CD4-positive, alpha-beta T cell (primary cell): ENCODE measurements at regions not wholly inside any gene's neighbourhood (a gene's known extent, or its start where the extent isn't known, plus 50 kb on each side); places are given as distances from the start of the nearest gene placed in this dataset.
"Not testable (repeated sequence)": the region's sequence is repeated elsewhere in the genome, so short reads cannot be mapped to it uniquely, and the experiment has no call there.

ENCODE experiments used
- ATAC-seq: fragments of 200-7000 bp; cut with Tn5 transposase; one replicate; pipeline ENCODE4 v1.10.0; 2022; ENCODE audit warnings: mild to moderate bottlenecking; ENCODE audit not compliant: poor library complexity
- CTCF ChIA-PET: fragments of 350-600 bp; sonication (Branson Sonifier 250); formaldehyde crosslinking; loops from one replicate; lab custom pipeline; 2021; ENCODE audit warnings: antibody characterized with exemption, inconsistent platforms; lab: Charles Lee
- POLR2A ChIA-PET: fragments of 350-600 bp; sonication (Branson Sonifier 250); formaldehyde crosslinking; loops from one replicate; lab custom pipeline; 2021; ENCODE audit warnings: antibody characterized with exemption, inconsistent platforms; lab: Charles Lee
- DNase-seq, 14 experiments: peaks; one replicate each; pipeline ENCODE4 v3.0.0-alpha.2; 2013 to 2020; ENCODE audit warnings: mixed read lengths in 2 of 14
- H3K27ac ChIP-seq, 2 donors: one replicate each; pipeline versions ENCODE4 v1.5.1 to v1.7.0; 2013; ENCODE audit warnings: low read length in 2 of 2, low read depth in 1 of 2, mild to moderate bottlenecking in 1 of 2
- H3K27me3 ChIP-seq, 2 experiments: 1 replicate in 1 of 2; 2 replicates in 1 of 2; pipeline versions ENCODE4 v1.6.1 to v1.7.0; 2013; ENCODE audit warnings: low read length in 2 of 2, control low read depth in 1 of 2, mild to moderate bottlenecking in 1 of 2, moderate library complexity in 1 of 2; ENCODE audit not compliant: insufficient read depth in 2 of 2, control insufficient read depth in 1 of 2
- H3K36me3 ChIP-seq: one replicate; pipeline ENCODE4 v1.6.1; 2013; ENCODE audit warnings: low read length, control low read depth; ENCODE audit not compliant: insufficient read depth
- H3K4me1 ChIP-seq: one replicate; pipeline ENCODE4 v1.6.1; 2013; ENCODE audit warnings: low read length, control low read depth; ENCODE audit not compliant: insufficient read depth
- H3K4me3 ChIP-seq: one replicate; pipeline ENCODE4 v1.5.1; 2013; ENCODE audit warnings: mild to moderate bottlenecking, low read length, moderate library complexity
- H3K9me3 ChIP-seq, 2 experiments: 1 replicate in 1 of 2; 2 replicates in 1 of 2; pipeline versions ENCODE4 v1.6.1 to v1.7.0; 2013; ENCODE audit warnings: low read length in 2 of 2, mild to moderate bottlenecking in 2 of 2, control low read depth in 1 of 2, moderate library complexity in 1 of 2; ENCODE audit not compliant: control insufficient read depth in 1 of 2, insufficient read depth in 1 of 2
- H3K27ac Mint-ChIP-seq: one replicate; pipeline ENCODE4 v1.8.0; 2020; ENCODE audit warnings: mixed read lengths
- H3K27me3 Mint-ChIP-seq: one replicate; pipeline ENCODE4 v1.8.0; 2021; ENCODE audit warnings: mixed read lengths
- H3K36me3 Mint-ChIP-seq: one replicate; pipeline ENCODE4 v1.8.0; 2021; ENCODE audit warnings: low read depth, mixed read lengths
- H3K4me1 Mint-ChIP-seq: one replicate; pipeline ENCODE4 v1.8.0; 2021; ENCODE audit warnings: low read depth, mixed read lengths
- H3K4me3 Mint-ChIP-seq: one replicate; pipeline ENCODE4 v1.8.0; 2020; ENCODE audit warnings: mild to moderate bottlenecking, mixed read lengths
- H3K9me3 Mint-ChIP-seq: one replicate; pipeline ENCODE4 v1.8.0; 2020; ENCODE audit warnings: mixed read lengths
- CTCF ChIP-seq: fragments of 200-600 bp; IDR thresholded peaks from one replicate; pipeline ENCODE4 v1.8.0; 2022; ENCODE audit warnings: antibody characterized with exemption, mild to moderate bottlenecking
- intact Hi-C, 2 experiments: fragments of 100-400 bp; cut with DNase I in 1 of 2; cut with micrococcal nuclease in 1 of 2; formaldehyde crosslinking; loops; one replicate each; pipeline versions ENCODE4 v1.15.1 to v1.9.0; 2023 to 2025; cut with DNase I, micrococcal nuclease

- POLR2A ChIA-PET, CTCF ChIA-PET: not testable (repeated sequence)
Observed at GRCh38 chr7:153766926-153767325, 285.3 kb upstream of the DPP6 start.

GRCh38 chr7:153772966-153773365, 279.2 kb upstream of the DPP6 start:
- CTCF ChIA-PET: no interaction called here
- H3K9me3 Mint-ChIP-seq: peaks cover 4% of the 10 kb centered on the region
- Histone ChIP-seq H3K9me3 (peaks cover 0 to 4% of the 10 kb centered on the region in 2 experiments), H3K4me3 (no peak overlapping the region), H3K4me1 (no peaks in the 10 kb centered on the region), H3K27ac (no peak overlapping the region), H3K36me3 (no peaks in the 10 kb centered on the region), H3K27me3 (no peaks in the 10 kb centered on the region)
- H3K4me3 Mint-ChIP-seq: no peak overlapping the region
- TF ChIP-seq CTCF: no peak
- no peak for ATAC-seq
- no peaks in the 10 kb centered on the region for H3K36me3 Mint-ChIP-seq
- no peaks in the 10 kb centered on the region for H3K4me1 Mint-ChIP-seq
- no peak overlapping the region for H3K27ac Mint-ChIP-seq
- intact Hi-C loops: no loop called here
- POLR2A ChIA-PET: no interaction called here
- no peaks in the 10 kb centered on the region for H3K27me3 Mint-ChIP-seq
- DNase-seq: no peak

More at GRCh38 chr7:153766926-153767325, 285.3 kb upstream of the DPP6 start:
- intact Hi-C loops, H3K36me3 Mint-ChIP-seq, H3K36me3 ChIP-seq, ATAC-seq, H3K27ac ChIP-seq, H3K27ac Mint-ChIP-seq, H3K4me1 ChIP-seq, H3K4me3 ChIP-seq, DNase-seq, H3K9me3 Mint-ChIP-seq, H3K27me3 ChIP-seq, H3K4me1 Mint-ChIP-seq, H3K4me3 Mint-ChIP-seq, H3K27me3 Mint-ChIP-seq, H3K9me3 ChIP-seq: not testable (repeated sequence)

- ATAC-seq, H3K4me1 ChIP-seq, H3K4me3 ChIP-seq, H3K4me1 Mint-ChIP-seq, H3K27ac Mint-ChIP-seq, H3K27ac ChIP-seq, H3K9me3 Mint-ChIP-seq, DNase-seq, H3K36me3 ChIP-seq, intact Hi-C loops, POLR2A ChIA-PET, H3K9me3 ChIP-seq, H3K4me3 Mint-ChIP-seq, H3K27me3 Mint-ChIP-seq, H3K36me3 Mint-ChIP-seq, CTCF ChIA-PET, H3K27me3 ChIP-seq: not testable (repeated sequence)
Observed at GRCh38 chr7:153776940-153777339, 275.3 kb upstream of the DPP6 start.

GRCh38 chr7:153797363-153797762, 254.8 kb upstream of the DPP6 start:
- H3K27ac Mint-ChIP-seq, H3K27me3 Mint-ChIP-seq, intact Hi-C loops, H3K36me3 Mint-ChIP-seq, POLR2A ChIA-PET, H3K9me3 Mint-ChIP-seq, H3K36me3 ChIP-seq, H3K4me1 ChIP-seq, H3K4me3 ChIP-seq, H3K4me1 Mint-ChIP-seq, H3K4me3 Mint-ChIP-seq, H3K27me3 ChIP-seq, H3K27ac ChIP-seq, DNase-seq, ATAC-seq, CTCF ChIA-PET: not testable (repeated sequence)
- peaks cover 0 to 14% of the 10 kb centered on the region in 2 experiments for H3K9me3 ChIP-seq
